Ishikawa (cell line): ENCODE measurements at regions not wholly inside any gene's neighbourhood (a gene's known extent, or its start where the extent isn't known, plus 50 kb on each side); places are given as distances from the start of the nearest gene placed in this dataset.

ENCODE experiments used
- RAD21 ChIP-seq: IDR thresholded peaks from 2 replicates; pipeline ENCODE4 v1.6.1; 2012; ENCODE audit warnings: low read depth
- TF ChIP-seq, protein P1 (sequence below): IDR thresholded peaks from 2 replicates; pipeline ENCODE4 v1.6.1; 2012; ENCODE audit warnings: low read depth, mild to moderate bottlenecking

GRCh38 chr1:112790920-112791722, 76.0 kb upstream of the PPM1J start:
- no peak for TF ChIP-seq RAD21
- TF ChIP-seq, protein P1, sequence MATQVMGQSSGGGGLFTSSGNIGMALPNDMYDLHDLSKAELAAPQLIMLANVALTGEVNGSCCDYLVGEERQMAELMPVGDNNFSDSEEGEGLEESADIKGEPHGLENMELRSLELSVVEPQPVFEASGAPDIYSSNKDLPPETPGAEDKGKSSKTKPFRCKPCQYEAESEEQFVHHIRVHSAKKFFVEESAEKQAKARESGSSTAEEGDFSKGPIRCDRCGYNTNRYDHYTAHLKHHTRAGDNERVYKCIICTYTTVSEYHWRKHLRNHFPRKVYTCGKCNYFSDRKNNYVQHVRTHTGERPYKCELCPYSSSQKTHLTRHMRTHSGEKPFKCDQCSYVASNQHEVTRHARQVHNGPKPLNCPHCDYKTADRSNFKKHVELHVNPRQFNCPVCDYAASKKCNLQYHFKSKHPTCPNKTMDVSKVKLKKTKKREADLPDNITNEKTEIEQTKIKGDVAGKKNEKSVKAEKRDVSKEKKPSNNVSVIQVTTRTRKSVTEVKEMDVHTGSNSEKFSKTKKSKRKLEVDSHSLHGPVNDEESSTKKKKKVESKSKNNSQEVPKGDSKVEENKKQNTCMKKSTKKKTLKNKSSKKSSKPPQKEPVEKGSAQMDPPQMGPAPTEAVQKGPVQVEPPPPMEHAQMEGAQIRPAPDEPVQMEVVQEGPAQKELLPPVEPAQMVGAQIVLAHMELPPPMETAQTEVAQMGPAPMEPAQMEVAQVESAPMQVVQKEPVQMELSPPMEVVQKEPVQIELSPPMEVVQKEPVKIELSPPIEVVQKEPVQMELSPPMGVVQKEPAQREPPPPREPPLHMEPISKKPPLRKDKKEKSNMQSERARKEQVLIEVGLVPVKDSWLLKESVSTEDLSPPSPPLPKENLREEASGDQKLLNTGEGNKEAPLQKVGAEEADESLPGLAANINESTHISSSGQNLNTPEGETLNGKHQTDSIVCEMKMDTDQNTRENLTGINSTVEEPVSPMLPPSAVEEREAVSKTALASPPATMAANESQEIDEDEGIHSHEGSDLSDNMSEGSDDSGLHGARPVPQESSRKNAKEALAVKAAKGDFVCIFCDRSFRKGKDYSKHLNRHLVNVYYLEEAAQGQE: no peak
